Motor neuron (in vitro differentiated cells): ENCODE measurements at regions not wholly inside any gene's neighbourhood (a gene's known extent, or its start where the extent isn't known, plus 50 kb on each side); places are given as distances from the start of the nearest gene placed in this dataset.
"Not testable (repeated sequence)": the region's sequence is repeated elsewhere in the genome, so short reads cannot be mapped to it uniquely, and the experiment has no call there.

Source experiments
- ATAC-seq, 8 experiments: fragments of 200-7000 bp; cut with Tn5 transposase; replicated peaks in 6 of 8; 2 replicates each; pipeline ENCODE4 v1.8.0; 2021; ENCODE audit warnings: mild to moderate bottlenecking in 8 of 8, moderate library complexity in 8 of 8
- H3K27ac ChIP-seq, 2 donors: fragments of 250-450 bp; sonication (Bioruptor Pico); 2 replicates each; pipeline ENCODE4 v1.9.0; 2021; ENCODE audit warnings: antibody characterized with exemption in 2 of 2, mild to moderate bottlenecking in 2 of 2, moderate library complexity in 1 of 2
- H3K4me1 ChIP-seq, 2 donors: fragments of 250-450 bp; sonication (Bioruptor Pico); replicated peaks in 1 of 2; 2 replicates each; pipeline ENCODE4 v1.6.1; 2021; ENCODE audit warnings: antibody characterized with exemption in 2 of 2, mild to moderate bottlenecking in 2 of 2, moderate library complexity in 1 of 2
- H3K4me3 ChIP-seq, 5 donors: fragments of 250-450 bp; sonication (Bioruptor Pico); 2 replicates each; pipeline ENCODE4 v1.9.0; 2021; ENCODE audit warnings: antibody characterized with exemption in 5 of 5, mild to moderate bottlenecking in 5 of 5, moderate library complexity in 4 of 5
- WGBS, 10 experiments: fragments of 450-650 bp; shearing (Covaris generic); methylation state at CpG; one replicate each; pipeline ENCODE4 v1.0.0; 2022; 5-methylcytosine and 5-hydroxymethylcytosine counted together
- in situ Hi-C, 9 experiments: fragments of 400-800 bp; cut with MboI; loops; one replicate each; pipeline ENCODE4 v1.15.0; 2021; ENCODE audit warnings: low sequenced_read_pairs in 9 of 9, low pct_unique_long_range_greater_than_20kb in 2 of 9; ENCODE audit not compliant: unreplicated experiment in 9 of 9

DNA sequence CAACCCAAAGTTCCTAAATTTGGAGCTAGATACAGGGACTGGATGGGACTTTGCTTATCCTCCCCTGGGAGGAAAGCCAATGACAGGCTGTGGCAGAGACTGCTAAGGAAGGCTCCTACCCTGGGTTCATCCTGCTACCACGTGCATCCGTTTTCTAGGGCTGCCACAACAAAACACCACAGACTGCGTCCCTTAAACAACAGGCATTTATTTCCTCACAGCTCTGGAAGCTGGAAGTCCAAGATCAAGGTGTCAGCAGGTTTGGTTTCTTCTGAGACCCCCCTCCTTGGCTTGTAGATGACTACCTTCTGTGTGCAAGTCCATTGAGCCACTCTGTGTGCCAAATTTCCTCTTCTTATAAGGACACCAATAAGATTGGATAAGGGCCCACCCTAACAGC lies 263.9 kb downstream of the FAM43A start:
- in situ Hi-C loops: no loop called here
- H3K4me3 ChIP-seq: no peak overlapping the region
- 41 to 100% (median 49%) methylated on average over 1 to 3 of the region's 3 CpGs; no CpG with 5 or more reads in 5 of the 10 experiments for WGBS, 10 experiments
- no peak overlapping the region for H3K27ac ChIP-seq
- peaks cover 0 to 8% of the 10 kb centered on the region in 2 donors for H3K4me1 ChIP-seq
- no peak for ATAC-seq

DNA sequence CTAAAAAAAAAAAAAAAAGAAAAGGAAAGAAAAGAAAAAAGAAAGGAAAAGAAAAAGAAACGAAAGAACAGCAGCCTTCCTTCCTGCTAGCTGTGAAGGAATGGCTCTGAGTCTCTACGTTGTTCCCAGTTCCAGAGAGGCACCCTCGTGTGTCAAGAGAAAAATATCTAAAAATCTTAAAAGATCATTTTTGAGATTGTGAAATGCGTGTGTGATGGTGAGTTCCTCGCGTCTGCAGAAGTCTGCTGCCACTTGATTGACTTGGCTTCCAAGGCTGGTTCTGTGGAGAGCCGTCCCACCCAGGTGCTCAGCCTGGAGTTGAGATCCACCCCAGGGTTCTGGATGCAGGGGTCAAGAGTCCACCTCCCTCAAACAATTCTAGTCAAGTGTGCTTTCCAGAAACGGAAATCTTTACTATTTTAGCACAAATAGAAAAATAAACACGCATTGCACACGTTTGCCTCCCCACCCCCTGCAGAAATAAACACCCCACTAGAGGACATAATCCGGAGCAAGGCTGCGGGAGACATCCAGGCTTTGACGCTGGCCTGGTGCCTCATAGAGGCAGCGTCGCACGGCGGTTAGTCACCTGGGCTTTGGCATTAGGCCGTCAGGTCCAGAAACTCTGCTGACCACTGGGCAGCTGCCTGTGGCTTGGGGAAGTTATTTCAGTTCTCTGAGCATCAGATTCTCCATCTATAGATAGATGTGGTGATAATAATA lies 265.4 kb downstream of the FAM43A start:
- WGBS, 10 experiments: 39 to 100% (median 83%) methylated on average over 1 to 15 of the region's 18 CpGs; no CpG with 5 or more reads in 1 of the 10 experiments
- Histone ChIP-seq H3K4me1 (peaks cover 0 to 2% of the 10 kb centered on the region in 2 donors), H3K4me3 (no peak overlapping the region), H3K27ac (no peak overlapping the region)
- in situ Hi-C loops: loop anchor here in 1 of 9 experiments (25.0 kb wide), 1 partner anchor 264 kb away; the partner anchor contains the start of gene FAM43A
- no peak for ATAC-seq

DNA sequence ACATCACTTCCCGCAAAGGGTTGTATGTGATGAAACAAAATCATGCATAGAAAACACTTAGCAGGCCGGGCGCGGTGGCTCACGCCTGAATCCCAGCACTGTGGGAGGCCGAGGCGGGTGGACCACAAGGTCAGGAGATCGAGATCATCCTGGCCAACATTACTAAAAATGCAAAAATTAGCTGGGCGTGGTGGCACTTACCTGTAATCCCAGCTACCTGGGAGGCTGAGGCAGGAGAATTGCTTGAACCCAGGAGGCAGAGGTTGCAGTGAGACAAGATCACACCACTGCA lies 265.9 kb downstream of the FAM43A start:
- not testable (repeated sequence) for H3K4me3 ChIP-seq, ATAC-seq, H3K4me1 ChIP-seq, H3K27ac ChIP-seq
- in situ Hi-C loops: loop anchor here in 1 of 9 experiments (25.0 kb wide), 1 partner anchor 264 kb away; the partner anchor contains the start of gene FAM43A
- 76 to 100% (median 100%) methylated on average over 1 to 8 of the region's 9 CpGs; no CpG with 5 or more reads in 7 of the 10 experiments for WGBS, 10 experiments

DNA sequence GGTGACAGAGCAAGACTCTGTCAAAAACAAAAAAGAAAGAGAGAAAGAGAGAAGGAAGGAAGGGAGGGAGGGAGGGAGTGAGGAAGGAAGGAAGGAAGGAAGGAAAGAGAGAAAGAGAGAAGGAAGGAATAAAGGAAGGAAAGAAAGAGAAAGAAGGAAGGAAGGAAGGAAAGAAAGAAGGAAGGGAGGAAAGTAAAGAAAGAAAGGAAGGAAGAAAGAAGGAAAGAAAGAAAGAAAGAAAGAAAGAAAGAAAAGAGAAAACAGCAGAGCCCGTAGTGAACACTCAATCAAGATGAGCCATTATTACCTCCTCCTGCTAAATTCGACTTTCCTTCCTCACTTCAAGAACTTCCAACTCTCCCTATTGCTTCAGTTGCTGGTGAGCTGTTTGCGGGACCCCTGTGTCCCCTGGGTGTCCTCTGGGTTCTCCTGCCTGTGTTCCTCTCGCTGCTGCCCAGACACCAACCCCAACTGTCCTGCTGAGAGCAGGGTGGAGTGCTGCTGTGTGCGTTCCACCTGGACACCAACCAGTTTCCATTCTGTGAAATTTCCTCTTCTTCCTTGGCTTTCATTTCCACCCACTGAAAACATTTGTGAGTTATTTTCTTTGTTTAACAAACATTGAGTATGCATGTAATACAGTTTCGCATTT lies 266.4 kb downstream of the FAM43A start:
- H3K4me3 ChIP-seq: no peak overlapping the region
- in situ Hi-C loops: loop anchor here in 1 of 9 experiments (25.0 kb wide), 1 partner anchor 265 kb away; the partner anchor contains the start of gene FAM43A
- ATAC-seq: peak in 1 of 8 experiments; percentile 36
- WGBS, 10 experiments: 0 to 90% (median 76%) methylated on average over 1 to 6 of the region's 6 CpGs
- H3K4me1 ChIP-seq: no peaks in the 10 kb centered on the region
- no peak overlapping the region for H3K27ac ChIP-seq

DNA sequence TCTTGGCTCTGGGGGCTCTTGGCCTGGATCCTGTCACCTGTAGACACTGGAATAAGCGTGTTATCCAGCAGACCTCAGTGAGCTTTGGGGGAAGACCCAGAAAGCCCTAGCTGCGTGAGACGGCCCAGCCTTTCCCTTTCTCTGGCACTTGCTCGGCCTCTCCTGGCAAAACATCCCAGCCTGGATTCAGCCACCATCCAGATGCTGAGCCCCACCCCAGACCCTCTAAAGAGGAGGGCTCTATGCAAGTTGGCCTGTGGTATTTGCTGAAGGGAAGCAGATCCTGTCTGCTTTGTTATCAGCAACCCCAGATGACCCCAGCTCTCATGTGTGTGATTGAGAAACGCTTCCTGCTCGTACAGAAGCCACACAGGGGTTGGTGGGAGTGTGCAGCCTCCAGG lies 267.2 kb downstream of the FAM43A start:
- WGBS, 10 experiments: 49 to 94% methylated on average over 3 to 5 of the region's 6 CpGs; no CpG with 5 or more reads in 8 of the 10 experiments
- ATAC-seq: peak in 1 of 8 experiments; percentile 13

DNA sequence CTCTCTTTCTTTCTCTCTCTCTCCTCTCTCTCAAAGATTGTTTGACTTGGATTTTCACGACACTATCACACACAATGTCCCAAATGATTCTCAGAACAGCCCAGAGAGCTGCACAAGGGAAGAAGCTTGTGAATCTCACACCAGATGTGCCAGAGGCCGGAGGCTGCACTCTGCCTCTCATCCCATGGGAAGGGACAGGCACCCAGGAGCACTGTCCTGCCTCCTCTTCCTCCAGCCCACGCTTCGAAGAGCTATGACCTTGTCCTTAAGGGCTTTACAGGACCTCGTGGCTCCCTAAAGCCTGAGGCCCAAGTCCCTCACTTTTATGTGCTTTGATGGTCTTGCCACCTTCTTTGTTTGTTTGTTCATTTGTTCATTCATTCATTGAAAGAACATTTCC lies 267.6 kb downstream of the FAM43A start:
- Histone ChIP-seq H3K4me3 (no peak overlapping the region), H3K27ac (no peak overlapping the region), H3K4me1 (no peaks in the 10 kb centered on the region)
- in situ Hi-C loops: loop anchor here in 1 of 9 experiments (25.0 kb wide), 1 partner anchor 266 kb away; the partner anchor contains the start of gene FAM43A
- WGBS, 10 experiments: 67 to 94% (median 80%) methylated on average over 1 to 4 of the region's 5 CpGs; no CpG with 5 or more reads in 3 of the 10 experiments
- no peak for ATAC-seq

More for the DNA sequence above, 267.2 kb downstream of the FAM43A start:
- Histone ChIP-seq H3K4me3 (no peak overlapping the region), H3K27ac (no peak overlapping the region), H3K4me1 (no peaks in the 10 kb centered on the region)
- in situ Hi-C loops: loop anchor here in 1 of 9 experiments (25.0 kb wide), 1 partner anchor 266 kb away; the partner anchor contains the start of gene FAM43A

DNA sequence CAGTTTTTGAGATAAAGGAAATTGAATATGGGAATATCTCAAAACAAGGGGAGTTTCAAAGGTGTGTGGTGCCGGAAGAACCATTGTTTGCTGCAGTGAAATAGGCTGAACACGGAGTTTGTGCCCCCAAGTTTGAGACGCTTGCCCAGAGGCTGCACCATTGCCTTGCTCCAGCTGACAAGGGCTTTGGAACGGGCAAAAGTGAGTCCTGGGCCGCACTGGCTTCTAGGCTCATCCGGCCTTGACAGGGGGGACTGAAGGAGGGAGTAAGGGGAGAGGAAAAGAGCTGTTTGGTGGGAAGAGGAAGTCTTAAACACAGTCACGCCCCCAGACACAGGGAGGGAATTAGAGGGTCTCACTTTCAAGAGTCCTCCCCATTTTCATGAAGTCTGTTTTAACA lies 269.9 kb downstream of the FAM43A start:
- no peak for ATAC-seq
- Histone ChIP-seq H3K4me1 (no peaks in the 10 kb centered on the region), H3K27ac (no peak overlapping the region), H3K4me3 (no peak overlapping the region)
- in situ Hi-C loops: loop anchor here in 1 of 9 experiments (25.0 kb wide), 1 partner anchor 268 kb away; the partner anchor contains the start of gene FAM43A
- WGBS, 10 experiments: 37 to 92% (median 80%) methylated on average over 2 to 5 of the region's 7 CpGs; no CpG with 5 or more reads in 4 of the 10 experiments

DNA sequence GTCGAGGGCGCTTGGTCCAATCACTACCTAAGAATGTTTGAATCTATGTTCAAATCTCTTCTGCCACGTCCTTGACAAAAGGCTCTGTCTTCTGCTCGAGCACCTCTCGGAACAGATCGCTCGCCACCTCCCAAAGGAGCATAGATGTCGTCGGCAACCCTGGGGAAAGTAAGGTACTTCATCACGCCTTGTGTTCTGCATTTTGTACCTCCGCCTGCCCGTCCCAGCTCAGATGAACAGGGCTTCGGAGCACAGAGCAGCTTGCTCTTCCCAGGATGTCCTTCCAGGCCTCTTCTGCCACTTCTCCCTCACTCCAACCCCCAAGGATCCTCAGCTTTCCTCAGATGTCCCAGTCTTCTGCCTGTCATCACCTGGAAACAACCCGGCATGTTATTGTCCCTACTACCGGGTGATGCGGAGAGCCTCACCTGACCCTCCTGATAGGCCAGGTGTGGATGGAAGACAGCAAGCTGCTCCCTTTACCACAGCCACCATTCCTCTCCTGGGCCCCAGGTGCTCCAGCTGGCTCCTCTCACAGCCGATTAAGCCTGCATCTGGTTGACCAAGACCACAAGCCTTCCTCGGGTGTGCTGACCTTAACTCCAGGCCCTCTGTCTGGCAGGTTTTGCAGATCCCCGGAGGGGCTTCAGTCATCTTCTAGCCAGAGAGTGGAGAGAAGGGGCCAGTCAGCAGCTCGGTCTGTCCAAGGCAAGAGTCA lies 270.5 kb downstream of the FAM43A start:
- in situ Hi-C loops: loop anchor here in 1 of 9 experiments (25.0 kb wide), 1 partner anchor 269 kb away; the partner anchor contains the start of gene FAM43A
- no peak for ATAC-seq
- H3K4me3 ChIP-seq: no peak overlapping the region
- H3K27ac ChIP-seq: no peak overlapping the region
- 69 to 93% (median 83%) methylated on average over 2 to 13 of the region's 20 CpGs; no CpG with 5 or more reads in 2 of the 10 experiments for WGBS, 10 experiments
- H3K4me1 ChIP-seq: no peaks in the 10 kb centered on the region

DNA sequence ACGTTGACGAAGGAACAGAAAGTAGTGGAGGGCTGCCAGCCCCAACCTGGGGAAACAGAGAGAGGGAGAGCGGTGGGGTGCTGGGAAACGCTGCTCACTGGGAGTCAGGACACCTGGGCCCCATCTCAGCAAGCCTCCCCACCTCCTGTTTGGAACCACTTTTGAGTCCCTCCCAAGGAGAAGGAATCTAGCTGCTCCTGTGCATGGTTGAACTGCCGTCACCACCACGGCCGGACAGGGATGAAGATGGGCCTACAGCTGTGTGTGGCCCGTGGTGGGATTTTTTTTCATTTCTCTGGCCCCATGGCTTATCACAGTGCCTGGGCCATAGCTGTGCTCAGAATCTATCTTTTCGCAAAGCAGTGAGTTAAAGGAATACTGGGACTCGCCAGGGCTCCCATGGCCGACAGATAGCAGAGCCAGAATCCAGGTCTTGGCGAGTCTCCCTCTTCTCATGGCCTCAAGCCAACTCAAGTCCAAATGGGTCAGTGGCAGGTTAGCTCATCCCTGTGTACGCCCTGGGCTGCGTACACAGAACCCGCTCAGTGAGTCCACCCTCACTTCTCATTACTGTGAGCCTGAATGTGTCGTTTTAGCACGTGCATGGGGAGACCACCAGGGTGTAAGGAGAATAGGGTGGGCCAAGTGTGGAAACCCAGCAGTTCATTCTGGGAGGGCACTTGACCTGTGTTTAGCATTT lies 271.2 kb downstream of the FAM43A start:
- Histone ChIP-seq H3K27ac (no peak overlapping the region), H3K4me1 (no peaks in the 10 kb centered on the region), H3K4me3 (no peak overlapping the region)
- in situ Hi-C loops: loop anchor here in 1 of 9 experiments (25.0 kb wide), 1 partner anchor 270 kb away; the partner anchor contains the start of gene FAM43A
- no peak for ATAC-seq
- WGBS, 10 experiments: 52 to 100% (median 93%) methylated on average over 1 to 9 of the region's 17 CpGs; no CpG with 5 or more reads in 1 of the 10 experiments

DNA sequence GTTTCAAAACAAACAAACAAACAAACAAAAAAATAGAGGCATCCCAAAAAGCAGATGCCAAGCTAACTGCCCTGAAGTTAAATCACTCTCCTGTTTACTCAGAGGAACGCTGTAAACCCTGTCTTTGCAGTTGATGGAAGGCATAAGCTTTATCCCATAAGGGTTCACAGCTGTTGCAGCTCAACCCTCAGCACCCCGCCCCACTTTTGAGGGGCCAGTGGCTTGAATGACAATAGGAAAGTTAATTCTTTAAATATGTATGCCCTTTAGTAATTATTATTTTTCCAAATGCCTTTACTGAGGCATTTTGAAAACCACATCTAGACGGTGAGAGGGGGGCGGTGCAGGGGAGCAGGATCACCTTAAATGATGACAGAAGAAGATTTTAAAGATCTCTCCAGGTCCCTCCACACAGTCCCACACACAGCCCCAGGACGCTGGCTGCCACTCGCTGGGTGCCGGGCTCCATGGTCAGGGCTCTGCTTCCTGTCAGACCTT lies 272.1 kb downstream of the FAM43A start:
- Histone ChIP-seq H3K4me3 (no peak overlapping the region), H3K4me1 (no peaks in the 10 kb centered on the region), H3K27ac (no peak overlapping the region)
- in situ Hi-C loops: loop anchor here in 1 of 9 experiments (25.0 kb wide), 1 partner anchor 270 kb away; the partner anchor contains the start of gene FAM43A
- no peak for ATAC-seq
- WGBS, 10 experiments: 20 to 93% (median 80%) methylated on average over 1 to 4 of the region's 7 CpGs; no CpG with 5 or more reads in 3 of the 10 experiments

DNA sequence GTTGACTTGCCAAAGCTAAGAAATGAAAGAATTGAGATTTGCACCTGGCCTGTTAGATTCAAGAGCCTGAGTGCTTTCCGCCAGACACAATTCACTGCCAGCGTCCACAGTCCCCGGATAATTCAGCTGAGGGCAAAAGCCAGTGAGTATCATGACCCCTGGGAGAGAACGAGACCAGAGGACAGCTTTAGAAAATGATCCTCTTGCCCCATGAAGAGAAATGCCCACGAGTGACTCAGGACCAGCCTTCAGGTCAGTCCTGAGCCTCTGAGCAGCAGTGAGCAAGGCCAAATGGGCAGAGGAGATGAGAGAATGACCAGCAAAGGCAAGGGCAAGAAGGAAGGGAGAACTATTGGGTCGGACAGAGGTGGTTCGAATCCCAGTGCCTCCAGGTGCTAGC lies 273.5 kb downstream of the FAM43A start:
- in situ Hi-C loops: loop anchor here in 1 of 9 experiments (25.0 kb wide), 1 partner anchor 272 kb away; the partner anchor contains the start of gene FAM43A
- H3K27ac ChIP-seq: no peak overlapping the region
- H3K4me1 ChIP-seq: no peaks in the 10 kb centered on the region
- 43 to 71% (median 52%) methylated on average over 4 to 7 of the region's 7 CpGs; no CpG with 5 or more reads in 5 of the 10 experiments for WGBS, 10 experiments
- H3K4me3 ChIP-seq: no peak overlapping the region
- ATAC-seq: no peak

DNA sequence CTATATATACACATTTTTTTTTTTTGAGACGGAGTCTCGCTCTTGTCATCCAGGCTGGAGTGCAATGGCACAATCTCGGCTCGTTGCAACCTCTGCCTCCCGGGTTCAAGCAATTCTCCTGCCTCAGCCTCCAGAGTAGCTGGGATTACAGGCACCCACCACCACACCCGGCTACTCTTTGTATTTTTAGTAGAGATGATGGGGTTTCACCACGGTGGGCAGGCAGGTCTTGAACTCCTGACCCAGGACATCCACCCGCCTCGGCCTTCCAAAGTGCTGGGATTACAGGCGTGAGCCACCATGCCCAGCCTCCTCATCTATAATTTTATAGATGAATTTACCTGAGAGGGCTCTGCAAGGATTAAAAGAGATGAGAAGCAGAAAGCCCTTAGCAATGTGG lies 274.0 kb downstream of the FAM43A start:
- not testable (repeated sequence) for H3K4me1 ChIP-seq, ATAC-seq, H3K4me3 ChIP-seq, H3K27ac ChIP-seq
- 38 to 100% (median 81%) methylated on average over 1 to 9 of the region's 10 CpGs; no CpG with 5 or more reads in 3 of the 10 experiments for WGBS, 10 experiments
- in situ Hi-C loops: loop anchor here in 1 of 9 experiments (25.0 kb wide), 1 partner anchor 272 kb away; the partner anchor contains the start of gene FAM43A
